MM.1S (cell line): ENCODE measurements at regions not wholly inside any gene's neighbourhood (a gene's known extent, or its start where the extent isn't known, plus 50 kb on each side); places are given as distances from the start of the nearest gene placed in this dataset.

ENCODE experiments used
- CTCF ChIP-seq: fragments of 300-600 bp; sonication (generic); IDR thresholded peaks from 2 replicates; pipeline ENCODE4 v1.5.1; 2016; ENCODE audit warnings: antibody characterized with exemption, low read length, mixed read lengths
- EZH2 ChIP-seq: fragments of 300-600 bp; sonication (generic); optimal IDR thresholded peaks from 2 replicates; pipeline ENCODE3; 2017; ENCODE audit warnings: low read depth, mild to moderate bottlenecking, antibody characterized with exemption, low read length, mixed read lengths
- EZH2phosphoT487 ChIP-seq: fragments of 300-600 bp; sonication (generic); IDR thresholded peaks from 2 replicates; pipeline ENCODE4 v1.6.1; 2018; ENCODE audit warnings: antibody characterized with exemption, low read length

- TF ChIP-seq CTCF (no peak), EZH2 (no peak), EZH2phosphoT487 (no peak)
These were observed 240.8 kb downstream of the FGFR2 start for GRCh38 chr10:121357401-121357800.
